Caki2 (cell line): ENCODE measurements at regions not wholly inside any gene's neighbourhood (a gene's known extent, or its start where the extent isn't known, plus 50 kb on each side); places are given as distances from the start of the nearest gene placed in this dataset.
"Not testable (repeated sequence)": the region's sequence is repeated elsewhere in the genome, so short reads cannot be mapped to it uniquely, and the experiment has no call there.

Experiments
- DNase-seq: peaks from one replicate; pipeline ENCODE4 v3.0.0-alpha.2; 2015; ENCODE audit warnings: low read depth
- in situ Hi-C: cut with HindIII; loops from 2 replicates; pipeline ENCODE4 v1.10.0; 2016; ENCODE audit warnings: low sequenced_read_pairs, low pct_unique_long_range_greater_than_20kb, mixed read lengths

- in situ Hi-C loops: no loop called here
- no peak for DNase-seq
Measured at GRCh38 chr4:184900184-184900583, 74.4 kb upstream of the ACSL1 start.

DNA sequence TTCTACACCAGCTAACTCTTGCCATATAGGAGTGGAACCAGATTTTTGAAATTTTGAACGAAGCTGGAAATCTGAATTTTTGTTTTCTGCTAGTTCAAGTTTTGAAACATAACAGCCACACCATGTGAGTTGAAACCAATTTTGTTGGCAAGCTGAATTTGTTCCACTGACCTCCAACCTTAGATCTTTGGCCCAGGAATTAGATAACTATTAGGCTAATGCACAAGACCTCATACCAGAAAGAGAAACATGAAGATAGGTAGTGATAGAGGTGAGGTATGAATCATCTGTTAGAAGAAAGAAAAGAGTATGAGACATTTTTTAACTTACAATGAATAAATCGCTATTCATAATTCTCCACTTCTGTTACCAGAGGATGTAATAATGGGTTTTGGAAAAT is 76.8 kb upstream of the ACSL1 start:
- no peak for DNase-seq
- in situ Hi-C loops: no loop called here

GRCh38 chr4:184906480-184907097 is 80.8 kb upstream of the ACSL1 start:
- in situ Hi-C loops: no loop called here

DNA sequence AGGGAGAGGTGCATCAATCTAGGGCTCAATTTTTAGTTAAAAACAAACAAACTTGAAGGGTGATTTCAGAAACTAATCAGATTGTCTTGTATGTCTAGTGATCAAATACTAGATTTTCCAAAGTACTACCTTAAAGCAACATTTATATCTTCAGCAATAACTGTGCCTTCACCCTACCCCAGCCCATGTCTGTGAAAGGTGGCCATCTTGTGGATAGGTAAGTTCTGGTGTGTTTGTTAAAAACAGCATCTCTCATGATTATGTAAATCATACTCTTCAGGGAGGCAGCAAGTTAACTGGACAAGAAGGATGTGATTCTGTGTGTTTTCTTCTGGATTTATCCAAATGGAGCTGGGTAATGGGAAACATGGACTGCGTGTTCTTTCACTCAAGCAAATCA is 81.4 kb upstream of the ACSL1 start:
- DNase-seq: no peak
- in situ Hi-C loops: no loop called here

More at GRCh38 chr4:184906480-184907097, 80.8 kb upstream of the ACSL1 start:
- no peak for DNase-seq

- no peak for DNase-seq
- in situ Hi-C loops: no loop called here
Measured at GRCh38 chr4:184907810-184908209, 82.0 kb upstream of the ACSL1 start.

GRCh38 chr4:184911310-184911709 is 85.5 kb upstream of the ACSL1 start:
- in situ Hi-C loops: no loop called here
- DNase-seq: no peak

- in situ Hi-C loops: no loop called here
- DNase-seq: no peak
Measured at GRCh38 chr4:184913356-184914143, 87.8 kb upstream of the ACSL1 start.

GRCh38 chr4:184918799-184919198 is 93.0 kb upstream of the ACSL1 start:
- DNase-seq, in situ Hi-C loops: not testable (repeated sequence)

DNA sequence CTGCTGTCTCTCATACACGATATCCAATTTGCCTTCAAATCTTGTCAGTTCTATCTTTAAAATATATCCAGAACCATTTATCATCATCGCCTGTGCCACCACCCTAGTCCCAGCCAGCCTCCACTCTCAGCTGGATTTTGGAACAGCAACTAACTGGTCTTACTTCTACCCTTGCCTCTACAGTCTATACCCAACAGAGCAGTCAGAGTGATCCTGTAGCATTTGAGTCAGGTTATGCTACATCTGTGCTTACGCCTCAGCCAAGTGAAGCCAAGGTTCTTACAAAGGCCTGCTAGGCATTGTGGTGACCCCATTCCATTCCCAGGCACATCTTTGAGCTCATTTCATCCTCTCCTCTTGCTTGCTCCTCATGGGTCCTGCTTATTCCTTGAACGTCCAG is 95.7 kb upstream of the ACSL1 start:
- in situ Hi-C loops: no loop called here

DNA sequence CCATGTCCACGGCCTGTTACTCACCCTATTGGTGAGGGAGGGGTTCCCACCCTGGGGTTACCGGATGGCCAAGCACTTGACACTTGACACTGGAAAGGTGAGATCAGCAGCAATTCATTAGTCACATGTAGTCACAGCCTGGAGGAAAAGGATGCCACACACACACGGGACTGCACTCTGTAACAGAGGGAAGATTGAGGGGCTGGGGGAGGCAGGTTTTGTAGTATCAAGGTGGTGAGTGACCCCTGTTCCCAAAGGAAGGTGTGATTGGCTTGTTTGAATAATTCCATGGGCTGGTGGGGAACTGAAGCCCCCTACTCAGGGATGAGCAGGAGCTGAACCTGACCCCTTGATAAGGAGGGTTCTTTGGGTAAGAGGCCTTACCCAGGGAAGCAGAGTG is 96.0 kb upstream of the HELT start:
- in situ Hi-C loops: no loop called here
- no peak for DNase-seq

More for the DNA sequence above, 95.7 kb upstream of the ACSL1 start:
- no peak for DNase-seq

DNA sequence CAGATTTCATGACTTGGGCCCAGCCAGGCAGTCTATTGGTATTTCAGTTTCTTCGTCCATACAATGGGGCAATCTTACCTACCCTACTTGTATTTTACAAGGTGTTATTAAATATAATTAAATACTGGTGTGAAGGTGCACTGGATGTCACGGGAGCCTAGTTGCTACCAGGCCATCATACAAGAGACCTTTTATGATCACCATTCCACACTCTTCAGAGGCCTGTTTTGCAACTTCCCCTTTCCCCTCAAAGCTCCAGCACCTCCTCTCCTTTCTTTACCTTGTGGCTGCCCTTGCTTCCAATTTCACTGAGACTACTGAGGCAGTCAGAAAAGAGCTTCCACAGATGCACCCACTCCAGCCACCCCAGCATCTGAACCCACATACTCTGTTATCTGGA is 93.8 kb upstream of the HELT start:
- DNase-seq: no peak
- in situ Hi-C loops: no loop called here

DNA sequence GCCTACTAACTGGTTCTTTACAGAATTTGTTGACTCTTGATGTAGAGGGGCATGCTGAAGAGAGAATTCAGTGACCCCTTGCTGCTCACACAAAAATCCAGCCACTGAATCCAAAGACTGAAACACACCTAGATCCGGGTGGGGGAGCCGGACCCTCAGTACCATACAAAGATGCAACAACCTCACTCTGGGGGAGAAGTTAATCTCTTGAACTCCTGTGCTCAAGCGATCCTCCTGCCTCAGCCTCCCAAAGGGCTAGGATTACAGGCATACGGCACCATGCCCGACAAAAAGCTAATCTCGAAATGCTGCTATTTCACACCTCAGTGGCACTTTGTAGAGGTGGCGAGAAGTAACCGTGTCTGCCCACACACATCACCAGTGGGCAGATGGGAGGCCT is 88.8 kb upstream of the HELT start:
- in situ Hi-C loops: no loop called here
- DNase-seq: no peak

DNA sequence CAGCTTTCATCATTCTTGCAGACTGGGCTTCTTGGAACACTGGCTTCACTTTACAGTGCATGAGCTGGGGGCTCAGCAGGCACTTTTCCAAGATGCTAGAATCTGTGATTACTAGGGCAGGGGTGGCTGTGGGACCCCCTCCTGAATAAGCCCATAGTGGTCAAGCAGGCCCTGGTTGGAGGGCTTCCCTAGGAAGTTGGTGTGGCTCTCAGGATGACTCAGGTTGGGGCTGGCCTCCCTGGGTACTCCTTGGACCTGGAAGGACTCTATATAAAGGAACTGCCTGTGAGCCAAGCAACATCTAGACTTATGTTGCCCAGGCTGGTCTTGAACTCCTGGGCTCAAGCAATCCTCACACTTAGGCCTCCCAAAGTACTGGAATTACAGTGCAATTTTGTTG is 88.3 kb upstream of the HELT start:
- in situ Hi-C loops: no loop called here
- no peak for DNase-seq

DNA sequence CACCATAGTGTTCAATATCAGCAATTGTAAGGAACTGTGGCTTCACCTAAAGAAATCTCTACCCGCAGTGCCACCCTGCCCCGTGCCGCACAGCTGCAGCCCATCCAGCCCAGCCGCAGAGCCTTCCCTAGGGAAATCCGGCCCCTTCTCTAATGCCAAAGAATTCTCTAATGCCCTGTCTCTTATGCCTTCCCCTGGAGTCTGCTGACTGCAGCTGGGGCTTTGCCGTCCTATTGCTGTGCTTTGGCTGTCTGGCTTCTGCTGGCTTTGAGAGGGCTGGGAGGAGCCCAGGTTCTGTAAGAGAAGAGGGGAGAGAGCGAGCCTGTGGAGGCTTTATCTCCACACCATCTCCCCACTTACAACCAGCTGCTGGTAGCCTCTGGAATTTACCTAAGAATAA is 85.9 kb upstream of the HELT start:
- in situ Hi-C loops: no loop called here
- DNase-seq: no peak

DNA sequence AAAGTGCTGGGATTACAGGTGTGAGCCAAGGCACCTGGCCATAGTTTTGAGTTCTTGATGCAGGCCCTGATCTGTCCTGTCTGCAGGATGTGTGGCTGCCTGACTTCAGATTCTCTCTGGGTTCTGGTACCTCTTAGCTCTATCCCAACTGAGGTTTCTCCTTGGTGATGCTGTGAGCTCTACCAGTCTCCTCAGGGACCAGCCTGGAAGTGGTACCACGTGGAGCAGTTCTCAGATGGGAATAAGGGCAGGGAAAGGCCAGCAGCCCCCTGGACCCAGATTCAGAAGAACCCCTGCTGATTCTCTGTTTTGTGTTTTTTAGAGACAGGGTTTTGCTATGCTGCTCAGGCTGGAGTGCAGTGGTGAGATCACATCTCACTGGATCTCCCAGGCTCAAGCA is 85.0 kb upstream of the HELT start:
- no peak for DNase-seq
- in situ Hi-C loops: no loop called here

- DNase-seq: no peak
Measured at GRCh38 chr4:184934184-184934583, 84.1 kb upstream of the HELT start.

DNA sequence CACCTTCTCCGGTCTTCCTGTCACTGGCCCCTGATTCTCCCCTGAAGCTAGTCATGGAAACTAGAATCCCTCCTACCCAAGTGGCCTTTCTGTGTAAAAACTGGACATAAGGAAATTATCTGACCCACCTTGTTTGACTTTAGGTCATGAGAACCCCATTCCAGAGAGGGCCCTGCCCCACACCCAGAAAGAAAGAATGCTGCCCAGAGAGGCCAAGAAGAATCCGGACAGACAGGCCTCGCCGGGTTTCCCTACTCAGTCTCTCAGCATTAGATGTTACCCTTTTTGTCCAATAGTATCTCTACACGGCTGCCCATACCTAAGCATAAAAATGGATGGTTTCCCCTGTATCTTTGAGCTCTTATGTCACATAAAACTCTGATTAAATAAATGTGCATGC is 83.3 kb upstream of the HELT start:
- in situ Hi-C loops: no loop called here
- no peak for DNase-seq

More at GRCh38 chr4:184934184-184934583, 84.1 kb upstream of the HELT start:
- in situ Hi-C loops: no loop called here

- no peak for DNase-seq
- in situ Hi-C loops: no loop called here
Measured at GRCh38 chr4:184936071-184936470, 82.2 kb upstream of the HELT start.

GRCh38 chr4:184937030-184937710 is 81.1 kb upstream of the HELT start:
- DNase-seq: no peak
- in situ Hi-C loops: no loop called here
